ENCODE measurements at regions not wholly inside any gene's neighbourhood (a gene's known extent, or its start where the extent isn't known, plus 50 kb on each side); places are given as distances from the start of the nearest gene placed in this dataset.

DNA sequence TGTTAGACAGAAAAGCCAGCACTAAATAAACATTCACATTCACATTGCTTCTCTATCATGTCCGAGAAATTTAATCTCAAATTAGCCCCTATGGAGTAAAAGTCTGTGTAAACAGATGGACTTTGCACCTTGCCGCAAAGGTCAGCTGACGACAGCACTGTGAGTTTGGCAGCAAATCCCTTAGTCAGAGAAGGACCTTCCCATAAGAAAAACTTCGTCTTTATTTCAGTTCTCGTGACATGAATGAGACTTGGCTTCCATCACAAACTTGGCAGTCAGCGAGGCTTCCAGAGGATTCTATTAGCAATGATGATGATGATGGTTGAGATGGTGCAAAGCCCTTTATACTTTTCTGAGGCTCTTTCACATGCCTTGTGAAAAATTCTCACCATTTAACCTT lies 133.7 kb upstream of the IFNGR1 start:
- no peak for DNase-seq

- no peak for DNase-seq
These were observed 132.7 kb upstream of the IFNGR1 start for GRCh38 chr6:137351890-137352289.

- DNase-seq = no peak
These were observed 131.7 kb upstream of the IFNGR1 start for GRCh38 chr6:137350857-137351256.

DNA sequence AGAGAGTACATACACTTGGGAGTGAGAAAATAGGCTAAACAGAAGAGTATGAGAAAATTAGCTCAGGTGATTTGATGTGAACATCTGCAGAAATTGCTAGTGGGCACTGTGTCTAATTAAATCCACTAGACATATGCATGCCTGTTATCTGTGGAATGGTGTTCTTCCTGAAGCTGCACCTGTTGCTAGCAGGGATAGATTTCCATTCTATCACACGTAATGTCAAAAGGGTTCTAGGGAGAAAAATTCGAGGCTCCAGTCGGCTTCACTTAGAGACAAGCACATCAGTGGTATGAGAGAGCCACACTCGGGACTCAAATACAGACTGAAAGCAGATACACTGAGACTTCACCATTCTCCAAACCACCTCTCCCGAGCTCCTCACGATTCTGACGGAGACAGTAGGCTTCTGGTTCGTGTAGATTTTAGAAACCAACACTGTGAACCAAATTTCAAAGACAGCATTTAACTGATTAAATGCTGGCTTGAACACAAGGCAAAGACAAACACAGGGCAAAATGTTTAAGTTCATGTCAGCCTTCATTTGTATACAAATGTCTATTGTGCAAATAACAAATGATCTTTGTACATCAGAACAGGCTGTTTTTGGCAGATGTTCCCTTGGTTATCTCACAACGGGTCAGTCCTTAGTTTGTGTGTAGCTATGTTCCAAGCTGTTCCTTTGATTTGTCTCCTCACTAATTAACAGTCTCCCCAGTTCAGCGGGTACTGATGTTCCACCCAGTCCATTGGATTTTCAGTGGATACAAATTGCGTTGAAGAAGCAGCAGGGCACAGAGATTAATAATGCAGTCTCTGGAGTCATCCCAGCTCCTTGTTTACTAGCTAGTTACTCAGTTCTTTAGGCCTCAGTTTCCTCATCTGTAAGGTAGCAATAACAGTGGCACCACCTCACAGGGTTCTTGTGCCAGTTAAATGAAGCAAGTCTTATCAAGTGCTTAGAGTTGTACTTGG lies 131.0 kb upstream of the IFNGR1 start:
- no peak for DNase-seq

DNA sequence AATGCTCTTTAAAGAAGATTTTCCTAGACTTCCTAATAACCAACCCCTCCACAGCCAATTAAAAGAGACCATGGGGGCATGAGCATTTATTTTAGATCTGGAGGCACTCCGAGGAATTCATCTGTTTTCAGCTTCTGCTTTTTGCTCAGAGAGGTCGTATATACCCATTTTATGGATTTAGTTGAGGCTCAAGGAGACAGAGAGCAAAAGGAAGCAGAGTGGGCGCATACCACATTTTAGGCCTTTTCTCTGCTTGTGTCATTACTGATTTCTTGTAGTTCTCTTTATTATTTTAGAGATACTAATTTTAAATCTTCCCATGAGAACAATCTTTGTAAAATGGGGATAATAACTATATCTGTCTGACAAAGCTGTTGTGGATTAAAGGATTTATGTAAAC lies 129.6 kb upstream of the IFNGR1 start:
- no peak for DNase-seq

- no peak for DNase-seq
These were observed 124.1 kb upstream of the IFNGR1 start for GRCh38 chr6:137343241-137343640.

DNA sequence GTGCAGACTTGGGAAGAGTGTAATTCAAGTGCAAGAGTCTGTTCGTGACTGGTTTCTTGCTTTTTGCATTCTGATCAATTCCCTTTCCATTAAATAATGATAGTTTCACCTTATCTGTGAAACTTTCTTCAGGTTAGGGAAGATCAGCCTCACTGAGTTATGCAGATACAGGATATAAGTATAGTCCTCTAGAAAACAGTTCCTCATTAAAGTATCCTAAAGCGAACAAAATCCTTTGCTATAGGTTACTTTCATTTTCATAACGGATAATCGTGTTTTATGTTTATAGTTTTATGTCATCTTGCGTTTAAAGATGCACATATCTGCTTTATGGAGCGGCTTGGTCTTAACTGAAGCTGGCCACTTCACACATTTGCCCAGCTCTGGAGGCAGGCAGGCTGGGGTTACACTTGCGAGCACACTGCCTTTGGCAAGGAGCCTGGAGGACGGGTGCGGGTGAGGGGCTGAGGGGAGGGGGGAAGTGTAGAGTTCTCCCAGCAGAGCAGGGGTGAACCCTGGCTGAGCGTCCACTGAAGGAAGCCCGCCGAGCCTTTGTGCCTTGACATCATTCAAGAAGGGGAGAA lies 123.5 kb upstream of the IFNGR1 start:
- DNase-seq = no peak

GRCh38 chr6:137341681-137342195 lies 122.6 kb upstream of the IFNGR1 start:
- DNase-seq = no peak

DNA sequence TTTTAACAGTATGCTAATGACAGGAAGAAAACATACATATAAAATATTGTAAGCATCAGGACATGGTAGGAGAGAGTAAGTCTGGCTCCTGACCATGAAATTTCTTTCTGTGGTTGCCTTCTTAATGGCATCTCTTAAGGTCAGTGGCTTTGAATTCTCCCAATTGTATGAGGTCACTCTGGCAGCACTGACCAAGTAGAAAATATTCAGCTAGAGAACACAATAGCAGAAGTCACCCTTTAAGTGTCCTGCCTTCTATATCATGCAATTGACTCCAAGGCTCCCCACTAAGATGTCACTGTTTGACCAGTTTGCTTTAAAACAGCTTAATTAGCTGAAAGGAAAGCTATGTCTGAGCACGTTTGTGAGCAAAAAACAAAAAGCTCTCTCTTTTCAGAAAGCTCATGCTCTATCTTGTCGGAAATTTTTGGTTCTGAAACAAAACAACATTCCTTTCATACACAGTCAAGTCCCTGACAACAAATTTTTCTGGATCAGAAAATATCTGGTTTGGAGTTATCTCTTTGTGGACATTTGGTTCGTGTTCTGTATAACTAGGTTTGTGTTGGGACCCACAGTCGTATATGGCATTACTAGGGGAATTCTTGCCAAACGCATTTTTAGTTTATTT lies 120.9 kb upstream of the IFNGR1 start:
- DNase-seq = no peak

DNA sequence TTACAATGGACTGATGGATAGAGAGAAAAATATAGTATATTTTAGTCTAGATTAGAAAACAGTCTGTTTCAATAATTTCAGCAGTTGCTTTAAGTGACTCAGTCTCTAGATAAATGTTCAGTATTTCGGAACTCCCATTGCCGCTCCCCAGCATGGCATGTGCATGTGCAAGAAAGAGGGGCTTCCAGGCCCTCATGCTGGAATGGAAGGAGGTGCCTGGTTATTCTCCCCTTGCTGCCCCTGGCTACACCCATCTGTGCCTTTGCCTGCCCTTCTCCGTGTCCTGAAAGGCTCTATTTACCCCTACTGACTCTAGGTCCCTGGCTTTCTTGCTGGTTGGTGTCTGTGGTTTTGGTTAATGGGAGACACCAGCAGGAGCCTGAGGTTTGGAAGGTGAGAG lies 115.7 kb upstream of the IFNGR1 start:
- DNase-seq = no peak

- no peak for DNase-seq
These were observed 114.9 kb upstream of the IFNGR1 start for GRCh38 chr6:137334094-137334493.

DNA sequence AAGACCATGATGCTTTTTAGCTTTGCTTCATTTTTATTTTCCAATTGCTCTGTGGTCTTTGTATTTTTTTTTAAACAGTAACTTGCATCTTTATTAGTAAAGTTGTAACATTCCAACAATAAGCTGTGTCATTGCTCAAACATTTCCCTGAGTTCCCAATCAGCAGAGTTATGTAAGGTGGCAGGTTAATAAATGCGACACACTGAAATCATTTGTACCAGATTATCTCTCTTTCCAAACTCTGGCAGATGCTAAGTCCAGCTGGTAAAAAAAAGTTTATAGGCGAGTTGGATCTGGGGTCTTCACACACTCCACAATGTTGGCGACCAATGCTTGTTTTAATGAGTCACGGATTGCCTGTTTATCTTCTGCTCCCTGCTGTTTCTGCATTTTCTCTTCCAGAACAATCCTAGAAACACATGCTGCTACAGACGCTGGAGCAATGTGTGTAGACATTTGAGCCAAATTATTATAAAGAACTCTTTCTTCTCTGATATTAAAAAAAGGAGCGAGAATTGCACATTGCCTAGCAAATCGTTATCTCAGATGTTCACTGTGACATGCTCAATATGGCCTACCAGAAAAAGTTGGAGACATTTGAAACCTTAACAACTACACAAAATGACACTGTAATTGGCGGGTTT lies 113.6 kb upstream of the IFNGR1 start:
- DNase-seq = no peak

DNA sequence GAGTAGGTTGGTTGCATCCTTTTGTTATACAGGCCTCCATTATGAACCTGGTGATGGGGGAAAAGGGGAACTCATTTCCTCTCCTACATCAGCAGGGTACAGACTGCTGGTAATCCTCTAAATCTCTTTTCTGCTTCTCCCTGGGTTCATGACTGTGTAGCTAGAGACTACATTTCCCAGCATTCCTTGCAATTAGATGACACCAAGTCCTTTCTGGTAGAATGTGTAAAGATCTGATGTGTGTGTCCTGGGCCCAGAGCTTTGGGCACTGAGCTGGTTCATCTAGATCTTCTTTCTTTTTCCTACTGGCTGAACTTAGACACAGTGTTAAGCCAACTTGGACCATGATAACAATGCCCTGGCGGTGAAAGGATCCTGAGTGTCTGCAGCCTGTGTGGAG lies 104.7 kb upstream of the IFNGR1 start:
- no peak for DNase-seq

GRCh38 chr6:137320271-137320670 lies 101.1 kb upstream of the IFNGR1 start:
- no peak for DNase-seq

- no peak for DNase-seq
These were observed 97.4 kb upstream of the IFNGR1 start for GRCh38 chr6:137316626-137317025.

- no peak for DNase-seq
These were observed 95.9 kb upstream of the IFNGR1 start for GRCh38 chr6:137315081-137315480.

- DNase-seq = peak; percentile 72
These were observed 95.0 kb upstream of the IFNGR1 start for GRCh38 chr6:137313928-137314855.

GRCh38 chr6:137313211-137313610 lies 94.0 kb upstream of the IFNGR1 start:
- no peak for DNase-seq

- DNase-seq = no peak
These were observed 92.8 kb upstream of the IFNGR1 start for GRCh38 chr6:137311940-137312339.

DNA sequence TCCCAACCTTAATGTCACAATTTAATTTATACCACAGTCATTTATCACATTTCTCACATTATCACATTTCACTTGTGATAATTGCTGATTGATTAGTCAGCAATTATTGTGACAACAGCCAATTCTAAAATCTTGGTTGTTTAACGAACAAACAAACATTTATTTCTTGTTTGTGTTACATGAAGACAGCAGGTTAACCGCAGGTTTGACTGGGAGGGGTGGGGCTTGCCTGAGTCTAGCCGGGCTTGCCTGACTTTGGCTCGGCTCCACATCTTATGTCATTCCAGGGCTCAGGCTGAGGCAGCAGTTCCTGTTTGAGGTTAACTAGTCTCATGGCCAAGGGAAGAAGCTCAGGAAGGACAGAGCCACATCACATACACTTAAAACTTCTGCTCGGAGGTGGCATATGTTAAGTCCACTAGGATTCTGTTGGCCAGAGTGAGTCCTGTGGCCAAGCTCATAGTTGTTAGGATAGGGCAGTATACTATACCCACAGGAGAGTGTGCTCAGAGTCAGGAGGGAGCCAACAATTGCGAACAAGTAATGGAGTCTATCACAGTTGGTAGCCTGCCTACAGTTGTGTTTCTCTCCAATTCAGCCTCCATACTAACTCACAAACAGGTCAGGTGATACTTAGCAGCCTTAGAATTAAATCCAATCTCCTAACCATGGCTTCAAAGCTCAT lies 90.0 kb upstream of the IFNGR1 start:
- DNase-seq = no peak
